Smooth muscle cell (in vitro differentiated cells): ENCODE measurements at regions not wholly inside any gene's neighbourhood (a gene's known extent, or its start where the extent isn't known, plus 50 kb on each side); places are given as distances from the start of the nearest gene placed in this dataset.

ENCODE experiments used
- DNase-seq: peaks from one replicate; lab custom pipeline; 2025; ENCODE audit not compliant: unreplicated experiment; lab: John Stamatoyannopoulos, UW
- H2AFZ ChIP-seq: fragments of 200-600 bp; sonication (generic); 2 replicates; pipeline ENCODE4 v1.6.0; 2016; ENCODE audit warnings: antibody characterized with exemption, low read depth, mild to moderate bottlenecking
- H3F3A ChIP-seq: fragments of 200-600 bp; sonication (generic); 2 replicates; pipeline ENCODE4 v1.6.0; 2017; ENCODE audit warnings: antibody characterized with exemption, low read depth
- H3K27ac ChIP-seq: fragments of 200-600 bp; sonication (generic); 2 replicates; pipeline ENCODE4 v1.5.1; 2016; ENCODE audit warnings: low read depth, mild to moderate bottlenecking
- H3K27me3 ChIP-seq: fragments of 200-600 bp; sonication (generic); 2 replicates; pipeline ENCODE4 v1.6.1; 2016; ENCODE audit warnings: low read depth, mild to moderate bottlenecking
- H3K36me3 ChIP-seq: fragments of 200-600 bp; sonication (generic); 2 replicates; pipeline ENCODE4 v1.5.1; 2016; ENCODE audit warnings: low read depth
- H3K4me1 ChIP-seq: fragments of 200-600 bp; sonication (generic); 2 replicates; pipeline ENCODE4 v1.5.1; 2016; ENCODE audit warnings: low read depth
- H3K4me2 ChIP-seq: fragments of 200-600 bp; sonication (generic); 2 replicates; pipeline ENCODE4 v1.6.0; 2016; ENCODE audit warnings: mild to moderate bottlenecking
- H3K4me3 ChIP-seq: fragments of 200-600 bp; sonication (generic); 2 replicates; pipeline ENCODE4 v1.5.1; 2016; ENCODE audit warnings: mild to moderate bottlenecking
- H3K79me2 ChIP-seq: fragments of 200-600 bp; sonication (generic); 2 replicates; pipeline ENCODE4 v1.6.0; 2016; ENCODE audit warnings: low read depth, mild to moderate bottlenecking
- H3K9ac ChIP-seq: fragments of 200-600 bp; sonication (generic); 2 replicates; pipeline ENCODE4 v1.6.0; 2016; ENCODE audit warnings: low read depth
- H3K9me3 ChIP-seq: fragments of 200-600 bp; sonication (generic); replicated peaks from 2 replicates; pipeline ENCODE4 v1.5.1; 2016; ENCODE audit warnings: low read depth
- H4K20me1 ChIP-seq: fragments of 200-600 bp; sonication (generic); 2 replicates; pipeline ENCODE4 v1.6.0; 2016; ENCODE audit warnings: low read depth
- CTCF ChIP-seq: fragments of 200-600 bp; sonication (generic); IDR thresholded peaks from 2 replicates; pipeline ENCODE4 v1.5.1; 2017; ENCODE audit warnings: borderline replicate concordance, mild to moderate bottlenecking, antibody characterized with exemption; ENCODE audit not compliant: insufficient read depth, poor library complexity, severe bottlenecking
- WGBS: methylation state at CpG from one replicate; pipeline ENCODE4 v1.1.7; 2016; ENCODE audit warnings: low lambda C conversion rate; 5-methylcytosine and 5-hydroxymethylcytosine counted together

- Histone ChIP-seq H3K27ac (peak overlapping the region; percentile 8), H3K4me1 (no peaks in the 10 kb centered on the region), H3K36me3 (no peaks in the 10 kb centered on the region), H3K9me3 (no peaks in the 10 kb centered on the region), H3K4me2 (no peak overlapping the region), H3K79me2 (no peaks in the 10 kb centered on the region), H4K20me1 (no peaks in the 10 kb centered on the region), H3K27me3 (no peaks in the 10 kb centered on the region), H3F3A (peaks cover under 1% of the 10 kb centered on the region), H3K9ac (no peak overlapping the region), H3K4me3 (no peak overlapping the region), H2AFZ (no peak overlapping the region)
- no peak for DNase-seq
- TF ChIP-seq CTCF, result no peak
- WGBS, result 79% methylated on average over 13 of the region's 13 CpGs
These were observed 66.8 kb upstream of the SLC25A33 start for GRCh38 chr1:9472386-9473031.

GRCh38 chr1:9473032-9473807, 66.0 kb upstream of the SLC25A33 start:
- Histone ChIP-seq H3K9me3 (no peaks in the 10 kb centered on the region), H3K27ac (peak overlapping the region; percentile 8), H3F3A (peaks cover 4% of the 10 kb centered on the region), H3K9ac (peak overlapping the region; percentile 12), H2AFZ (peak overlapping the region; percentile 34), H3K4me1 (no peaks in the 10 kb centered on the region), H4K20me1 (no peaks in the 10 kb centered on the region), H3K79me2 (no peaks in the 10 kb centered on the region), H3K4me2 (peak overlapping the region; percentile 17), H3K4me3 (no peak overlapping the region), H3K36me3 (no peaks in the 10 kb centered on the region), H3K27me3 (no peaks in the 10 kb centered on the region)
- no peak for TF ChIP-seq CTCF
- peak; percentile 46 for DNase-seq
- 27% methylated on average over 14 of the region's 14 CpGs for WGBS

GRCh38 chr1:9475061-9475627, 64.1 kb upstream of the SLC25A33 start:
- no peaks in the 10 kb centered on the region for H3K36me3 ChIP-seq
- H3K4me3 ChIP-seq, result no peak overlapping the region
- H3K27me3 ChIP-seq, result no peaks in the 10 kb centered on the region
- no peak for DNase-seq
- H3K27ac ChIP-seq, result no peak overlapping the region
- no peak overlapping the region for H3K9ac ChIP-seq
- no peak overlapping the region for H2AFZ ChIP-seq
- H3K79me2 ChIP-seq, result no peaks in the 10 kb centered on the region
- WGBS, result 92% methylated on average over 15 of the region's 15 CpGs
- H3K4me2 ChIP-seq, result no peak overlapping the region
- H3F3A ChIP-seq, result peaks cover 4% of the 10 kb centered on the region
- no peaks in the 10 kb centered on the region for H4K20me1 ChIP-seq
- TF ChIP-seq CTCF, result no peak
- H3K4me1 ChIP-seq, result no peaks in the 10 kb centered on the region
- H3K9me3 ChIP-seq, result no peaks in the 10 kb centered on the region
